T-cell (primary cell): ENCODE measurements at regions not wholly inside any gene's neighbourhood (a gene's known extent, or its start where the extent isn't known, plus 50 kb on each side); places are given as distances from the start of the nearest gene placed in this dataset.

ENCODE experiments used
- ATAC-seq, 4 experiments: fragments of 200-7000 bp in 3 of 4; fragments of 150-1000 bp in 1 of 4; cut with Tn5 transposase; replicated peaks in 1 of 4; 1 replicate in 3 of 4; 2 replicates in 1 of 4; pipeline ENCODE4 v1.10.0; 2021; ENCODE audit warnings: moderate library complexity in 3 of 4, mild to moderate bottlenecking in 2 of 4, moderate number of reproducible peaks in 1 of 4
- CTCF ChIA-PET, 2 donors: fragments of 300-600 bp; sonication (Branson Sonifier 250); formaldehyde crosslinking; loops; one replicate each; lab custom pipeline; 2022; ENCODE audit warnings: antibody characterized with exemption in 2 of 2; lab: Charles Lee
- POLR2A ChIA-PET, 2 donors: fragments of 300-600 bp; sonication (Branson Sonifier 250); formaldehyde crosslinking; loops; one replicate each; lab custom pipeline; 2022; ENCODE audit warnings: antibody characterized with exemption in 2 of 2; lab: Charles Lee
- DNase-seq, 35 experiments: peaks; one replicate each; pipeline versions ENCODE4 v3.0.0 to v3.0.0-alpha.2; 2013 to 2023
- H3K27ac ChIP-seq: one replicate; pipeline ENCODE4 v1.5.1; 2013; ENCODE audit warnings: low read length
- H3K27me3 ChIP-seq, 2 experiments: replicated peaks in 1 of 2; 1 replicate in 1 of 2; 2 replicates in 1 of 2; pipeline versions ENCODE4 v1.6.1 to v1.7.0; 2013; ENCODE audit warnings: low read length in 1 of 2, mixed read lengths in 1 of 2; ENCODE audit not compliant: control insufficient read depth in 2 of 2, insufficient read depth in 2 of 2; ENCODE audit errors: extremely low read depth in 1 of 2
- H3K36me3 ChIP-seq, 2 donors: 1 replicate in 1 of 2; 2 replicates in 1 of 2; pipeline versions ENCODE4 v1.6.1 to v1.7.0; 2013; ENCODE audit warnings: low read length in 1 of 2; ENCODE audit not compliant: control insufficient read depth in 2 of 2, insufficient read depth in 1 of 2; ENCODE audit errors: extremely low read depth in 1 of 2
- H3K4me1 ChIP-seq, 2 experiments: 1 replicate in 1 of 2; 2 replicates in 1 of 2; pipeline versions ENCODE4 v1.6.1 to v1.7.0; 2013; ENCODE audit warnings: low read length in 2 of 2, mixed read lengths in 1 of 2; ENCODE audit not compliant: insufficient read depth in 2 of 2, control insufficient read depth in 1 of 2; ENCODE audit errors: extremely low read depth in 1 of 2
- H3K4me3 ChIP-seq, 2 donors: 1 replicate in 1 of 2; 2 replicates in 1 of 2; pipeline versions ENCODE4 v1.5.1 to v1.7.0; 2013; ENCODE audit warnings: mild to moderate bottlenecking in 2 of 2, low read length in 1 of 2, moderate library complexity in 1 of 2; ENCODE audit not compliant: control insufficient read depth in 1 of 2; ENCODE audit errors: extremely low read depth in 1 of 2
- H3K9me3 ChIP-seq: 2 replicates; pipeline ENCODE4 v1.7.0; 2013
- H3K27ac Mint-ChIP-seq, 2 donors: one replicate each; pipeline ENCODE4 v1.8.0; 2020 to 2021; ENCODE audit warnings: mild to moderate bottlenecking in 2 of 2, mixed read lengths in 2 of 2
- H3K27me3 Mint-ChIP-seq, 2 donors: one replicate each; pipeline ENCODE4 v1.8.0; 2021 to 2022; ENCODE audit warnings: mixed read lengths in 2 of 2
- H3K36me3 Mint-ChIP-seq: one replicate; pipeline ENCODE4 v1.8.0; 2021; ENCODE audit warnings: mixed read lengths
- H3K4me1 Mint-ChIP-seq, 3 donors: one replicate each; pipeline ENCODE4 v1.8.0; 2020 to 2022; ENCODE audit warnings: mixed read lengths in 3 of 3, mild to moderate bottlenecking in 1 of 3
- H3K4me3 Mint-ChIP-seq, 3 donors: one replicate each; pipeline ENCODE4 v1.8.0; 2020 to 2022; ENCODE audit warnings: mild to moderate bottlenecking in 3 of 3, mixed read lengths in 3 of 3, moderate library complexity in 3 of 3
- H3K9me3 Mint-ChIP-seq, 3 donors: one replicate each; pipeline ENCODE4 v1.8.0; 2020 to 2022; ENCODE audit warnings: mixed read lengths in 3 of 3
- WGBS: methylation state at CpG from one replicate; pipeline ENCODE4 v1.1.5; 2013; ENCODE audit warnings: missing lambda C conversion rate; ENCODE audit not compliant: insufficient coverage; 5-methylcytosine and 5-hydroxymethylcytosine counted together

DNA sequence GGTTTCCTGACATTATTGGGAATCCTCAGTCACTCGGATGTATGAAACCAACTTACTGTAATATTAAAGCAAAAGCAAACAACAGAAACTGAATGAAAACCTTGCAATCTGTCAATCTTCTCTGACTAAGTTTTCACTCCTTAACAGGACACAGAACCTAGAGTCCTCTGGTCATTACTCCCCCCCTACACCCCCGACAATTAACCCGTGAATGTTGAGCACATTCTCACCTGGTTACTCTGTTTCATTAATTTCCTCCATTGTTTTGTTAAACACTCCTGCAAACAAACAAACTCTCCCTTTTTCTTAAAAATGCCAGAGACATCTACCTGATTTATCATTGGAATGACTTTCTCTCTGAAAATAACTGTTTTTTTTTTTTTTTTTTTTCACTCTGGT, 469.0 kb upstream of the PRKX start:
- no peak overlapping the region for H3K4me3 Mint-ChIP-seq
- H3K4me3 ChIP-seq = no peak overlapping the region
- no peaks in the 10 kb centered on the region for H3K36me3 Mint-ChIP-seq
- no peaks in the 10 kb centered on the region for H3K4me1 Mint-ChIP-seq
- ChIA-PET CTCF (no interaction called here), POLR2A (no interaction called here)
- H3K27ac Mint-ChIP-seq = no peak overlapping the region
- H3K9me3 ChIP-seq = no peaks in the 10 kb centered on the region
- H3K4me1 ChIP-seq = no peaks in the 10 kb centered on the region
- 61% methylated on average over 2 of the region's 3 CpGs for WGBS
- peaks cover 0 to 6% (median 5%) of the 10 kb centered on the region in 3 donors for H3K9me3 Mint-ChIP-seq
- no peaks in the 10 kb centered on the region for H3K36me3 ChIP-seq
- H3K27me3 ChIP-seq = no peaks in the 10 kb centered on the region
- H3K27me3 Mint-ChIP-seq = no peaks in the 10 kb centered on the region
- DNase-seq = no peak
- no peak overlapping the region for H3K27ac ChIP-seq
- no peak for ATAC-seq

- Histone ChIP-seq H3K27me3 (no peaks in the 10 kb centered on the region), H3K4me1 (no peaks in the 10 kb centered on the region), H3K36me3 (no peaks in the 10 kb centered on the region), H3K27ac (no peak overlapping the region), H3K4me3 (no peak overlapping the region), H3K9me3 (no peaks in the 10 kb centered on the region)
- peaks cover 0 to 6% (median 5%) of the 10 kb centered on the region in 3 donors for H3K9me3 Mint-ChIP-seq
- H3K27ac Mint-ChIP-seq = no peak overlapping the region
- no CpG with 5 or more reads among the region's 4 CpGs for WGBS
- H3K27me3 Mint-ChIP-seq = no peaks in the 10 kb centered on the region
- DNase-seq (no peak), ATAC-seq (no peak)
- ChIA-PET POLR2A (no interaction called here), CTCF (no interaction called here)
- H3K4me3 Mint-ChIP-seq = no peak overlapping the region
- no peaks in the 10 kb centered on the region for H3K4me1 Mint-ChIP-seq
- H3K36me3 Mint-ChIP-seq = no peaks in the 10 kb centered on the region
These were observed 468.4 kb upstream of the PRKX start for GRCh38 chrX:4181782-4182407.

DNA sequence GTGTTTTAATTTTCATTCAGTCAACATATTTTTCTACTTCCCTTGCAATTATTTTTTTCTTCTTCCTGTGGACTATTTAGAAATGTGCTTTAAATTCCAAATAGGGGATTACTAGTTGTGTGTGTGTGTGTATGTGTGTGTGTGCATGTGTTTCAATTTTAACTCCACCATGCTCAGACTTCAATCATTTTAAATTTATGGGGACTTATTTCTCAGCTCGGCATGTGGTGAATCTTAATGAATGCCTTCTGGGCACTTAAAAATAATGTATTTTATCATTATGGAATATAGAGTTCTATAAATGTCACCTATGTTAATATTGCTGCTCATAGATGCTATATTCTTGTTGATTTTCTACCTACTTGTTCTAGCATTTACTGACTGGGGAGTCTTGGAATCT, 465.6 kb upstream of the PRKX start:
- ChIA-PET POLR2A (no interaction called here), CTCF (no interaction called here)
- no peaks in the 10 kb centered on the region for H3K4me1 Mint-ChIP-seq
- ATAC-seq (no peak), DNase-seq (no peak)
- Histone ChIP-seq H3K36me3 (no peaks in the 10 kb centered on the region), H3K9me3 (no peaks in the 10 kb centered on the region), H3K4me1 (no peaks in the 10 kb centered on the region), H3K4me3 (no peak overlapping the region), H3K27me3 (no peaks in the 10 kb centered on the region), H3K27ac (no peak overlapping the region)
- H3K9me3 Mint-ChIP-seq = peaks cover 0 to 5% (median 0%) of the 10 kb centered on the region in 3 donors
- no peak overlapping the region for H3K4me3 Mint-ChIP-seq
- no CpG with 5 or more reads among the region's 1 CpG for WGBS
- no peaks in the 10 kb centered on the region for H3K27me3 Mint-ChIP-seq
- no peaks in the 10 kb centered on the region for H3K36me3 Mint-ChIP-seq
- H3K27ac Mint-ChIP-seq = no peak overlapping the region

DNA sequence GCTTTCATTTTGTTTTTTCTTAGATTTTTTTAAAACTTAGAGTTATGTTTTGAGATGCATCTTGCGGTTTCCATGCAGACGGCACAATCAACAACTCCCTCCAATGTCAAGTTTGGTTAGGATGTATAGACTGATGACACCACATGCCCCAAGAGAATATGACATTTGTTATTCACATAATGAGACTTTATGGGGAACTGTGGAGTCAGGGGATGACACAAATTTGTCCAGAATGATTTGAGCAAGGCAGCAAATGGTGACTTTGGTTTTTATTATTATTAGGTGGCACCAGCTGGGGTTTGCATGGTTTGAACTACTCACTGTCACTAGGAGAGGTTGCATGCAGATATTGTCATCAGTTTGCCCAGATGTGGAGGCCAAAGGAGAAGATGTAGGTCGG, 461.8 kb upstream of the PRKX start:
- peaks cover 0 to 13% (median 7%) of the 10 kb centered on the region in 3 donors for H3K9me3 Mint-ChIP-seq
- H3K4me3 ChIP-seq = no peak overlapping the region
- no peaks in the 10 kb centered on the region for H3K27me3 Mint-ChIP-seq
- no peaks in the 10 kb centered on the region for H3K36me3 ChIP-seq
- ChIA-PET CTCF (no interaction called here), POLR2A (no interaction called here)
- DNase-seq = no peak
- H3K36me3 Mint-ChIP-seq = no peaks in the 10 kb centered on the region
- no peaks in the 10 kb centered on the region for H3K9me3 ChIP-seq
- H3K27me3 ChIP-seq = no peaks in the 10 kb centered on the region
- ATAC-seq = no peak
- H3K4me3 Mint-ChIP-seq = no peak overlapping the region
- no peaks in the 10 kb centered on the region for H3K4me1 Mint-ChIP-seq
- no peak overlapping the region for H3K27ac ChIP-seq
- H3K27ac Mint-ChIP-seq = no peak overlapping the region
- no peaks in the 10 kb centered on the region for H3K4me1 ChIP-seq
- WGBS = no CpG with 5 or more reads among the region's 3 CpGs

- H3K27me3 ChIP-seq = no peaks in the 10 kb centered on the region
- DNase-seq (no peak), ATAC-seq (no peak)
- Mint-ChIP-seq H3K36me3 (no peaks in the 10 kb centered on the region), H3K9me3 (peaks cover 0 to 13% (median 7%) of the 10 kb centered on the region in 3 donors), H3K4me3 (no peak overlapping the region), H3K27ac (no peak overlapping the region), H3K27me3 (no peaks in the 10 kb centered on the region), H3K4me1 (no peaks in the 10 kb centered on the region)
- no peak overlapping the region for H3K27ac ChIP-seq
- H3K9me3 ChIP-seq = no peaks in the 10 kb centered on the region
- WGBS = no CpG with 5 or more reads among the region's 2 CpGs
- H3K4me3 ChIP-seq = no peak overlapping the region
- ChIA-PET POLR2A (no interaction called here), CTCF (no interaction called here)
- H3K4me1 ChIP-seq = no peaks in the 10 kb centered on the region
- H3K36me3 ChIP-seq = no peaks in the 10 kb centered on the region
These were observed 460.3 kb upstream of the PRKX start for GRCh38 chrX:4173743-4174142.

- Histone ChIP-seq H3K36me3 (no peaks in the 10 kb centered on the region), H3K27me3 (no peaks in the 10 kb centered on the region), H3K27ac (no peak overlapping the region), H3K4me1 (no peaks in the 10 kb centered on the region), H3K9me3 (no peaks in the 10 kb centered on the region), H3K4me3 (no peak overlapping the region)
- no CpG with 5 or more reads among the region's 4 CpGs for WGBS
- Mint-ChIP-seq H3K27me3 (no peaks in the 10 kb centered on the region), H3K4me3 (no peak overlapping the region), H3K36me3 (no peaks in the 10 kb centered on the region), H3K9me3 (peaks cover 0 to 7% (median 3%) of the 10 kb centered on the region in 3 donors), H3K27ac (no peak overlapping the region), H3K4me1 (no peaks in the 10 kb centered on the region)
- ATAC-seq (no peak), DNase-seq (no peak)
- ChIA-PET POLR2A (no interaction called here), CTCF (no interaction called here)
These were observed 438.3 kb upstream of the PRKX start for GRCh38 chrX:4151798-4152197.

DNA sequence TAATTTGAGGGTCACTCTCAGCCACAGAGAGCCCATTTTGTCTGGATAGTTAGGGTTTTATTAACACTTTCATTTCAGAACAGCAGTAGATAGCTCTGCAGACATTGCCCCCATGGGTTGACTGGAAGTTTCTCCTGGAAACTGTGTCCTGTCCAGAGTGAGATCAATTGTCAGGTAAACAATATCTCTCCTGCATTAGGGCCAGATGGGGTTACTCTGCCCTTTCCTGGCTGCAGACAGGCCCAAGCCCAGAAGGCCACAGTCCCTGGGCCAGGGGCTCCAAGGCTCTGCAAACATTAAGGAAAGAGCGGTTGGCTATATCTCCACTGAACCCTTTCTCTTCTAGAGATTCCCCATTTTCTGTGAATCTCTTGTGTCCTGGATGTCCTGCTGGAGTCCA, 436.8 kb upstream of the PRKX start:
- Mint-ChIP-seq H3K9me3 (peaks cover 0 to 7% (median 3%) of the 10 kb centered on the region in 3 donors), H3K36me3 (no peaks in the 10 kb centered on the region), H3K4me3 (no peak overlapping the region), H3K4me1 (no peaks in the 10 kb centered on the region), H3K27ac (no peak overlapping the region), H3K27me3 (no peaks in the 10 kb centered on the region)
- WGBS = no CpG with 5 or more reads among the region's 1 CpG
- Histone ChIP-seq H3K27ac (no peak overlapping the region), H3K4me1 (no peaks in the 10 kb centered on the region), H3K9me3 (no peaks in the 10 kb centered on the region), H3K27me3 (no peaks in the 10 kb centered on the region), H3K36me3 (no peaks in the 10 kb centered on the region), H3K4me3 (no peak overlapping the region)
- no peak for ATAC-seq
- no peak for DNase-seq
- ChIA-PET CTCF (no interaction called here), POLR2A (no interaction called here)
